Activated effector memory CD4-positive, alpha-beta T cell treated with Interleukin-2 at 50 U/mL for 16 hours (primary cell): ENCODE measurements at regions not wholly inside any gene's neighbourhood (a gene's known extent, or its start where the extent isn't known, plus 50 kb on each side); places are given as distances from the start of the nearest gene placed in this dataset.
"Not testable (repeated sequence)": the region's sequence is repeated elsewhere in the genome, so short reads cannot be mapped to it uniquely, and the experiment has no call there.

Experiments
- DNase-seq: peaks from one replicate; pipeline ENCODE4 v3.0.0-alpha.2; 2020

DNA sequence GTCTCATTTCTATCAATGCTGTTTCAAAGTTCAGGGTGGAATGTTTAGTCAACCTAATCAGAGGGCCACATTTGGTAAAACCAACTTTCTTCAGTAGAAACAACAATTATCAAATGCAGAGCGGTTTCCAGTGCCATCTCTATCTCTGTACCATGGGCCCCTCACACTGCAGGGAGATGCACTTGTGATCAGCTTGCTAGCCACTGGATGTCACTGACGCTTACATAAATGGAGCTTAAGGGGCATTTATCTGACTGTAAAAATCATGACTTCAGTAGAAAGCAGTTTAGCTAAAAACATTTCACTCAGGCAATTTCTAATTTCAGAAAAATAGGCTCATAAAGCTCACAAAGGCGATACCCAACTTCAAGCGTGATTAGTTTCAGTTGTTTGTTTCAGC is 678.0 kb downstream of the ZEB2 start:
- no peak for DNase-seq

DNA sequence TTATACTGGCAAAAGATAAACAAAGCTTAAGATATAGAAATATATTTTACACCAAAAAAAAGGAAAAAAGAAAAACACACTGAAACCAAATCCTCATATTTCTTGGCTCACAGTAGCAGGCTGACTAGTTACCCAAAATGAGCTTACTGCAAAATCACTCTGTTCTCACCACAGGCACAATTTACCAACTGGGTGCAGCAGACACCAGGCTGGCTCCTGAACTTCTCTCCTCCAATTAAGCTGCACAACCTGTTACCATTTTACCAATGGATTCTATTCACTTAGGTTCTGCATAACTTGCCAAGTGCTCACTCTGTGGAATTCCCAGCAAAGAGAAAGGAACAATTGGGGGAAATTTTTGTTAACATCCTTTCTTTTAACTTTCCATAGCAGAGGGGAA is 679.3 kb downstream of the ZEB2 start:
- DNase-seq: no peak

DNA sequence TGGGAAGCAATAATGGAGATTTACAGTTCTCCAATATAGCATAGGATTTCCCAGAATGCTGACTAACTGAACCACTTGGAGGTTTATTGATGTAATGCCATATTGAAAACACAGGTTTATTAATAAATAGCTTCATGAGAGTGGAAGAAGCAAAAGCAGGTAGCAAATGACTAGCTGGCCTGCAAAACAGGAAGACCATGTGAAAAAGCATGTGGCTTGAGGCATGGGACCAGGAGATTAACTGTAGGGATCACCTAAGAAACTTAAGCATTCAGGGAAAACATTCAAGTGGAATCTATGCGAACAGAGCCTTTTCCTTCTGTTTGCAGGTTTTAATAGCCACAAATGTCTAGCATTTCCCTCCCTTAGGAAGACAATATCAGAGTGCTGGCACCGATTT is 679.7 kb downstream of the ZEB2 start:
- DNase-seq: no peak

DNA sequence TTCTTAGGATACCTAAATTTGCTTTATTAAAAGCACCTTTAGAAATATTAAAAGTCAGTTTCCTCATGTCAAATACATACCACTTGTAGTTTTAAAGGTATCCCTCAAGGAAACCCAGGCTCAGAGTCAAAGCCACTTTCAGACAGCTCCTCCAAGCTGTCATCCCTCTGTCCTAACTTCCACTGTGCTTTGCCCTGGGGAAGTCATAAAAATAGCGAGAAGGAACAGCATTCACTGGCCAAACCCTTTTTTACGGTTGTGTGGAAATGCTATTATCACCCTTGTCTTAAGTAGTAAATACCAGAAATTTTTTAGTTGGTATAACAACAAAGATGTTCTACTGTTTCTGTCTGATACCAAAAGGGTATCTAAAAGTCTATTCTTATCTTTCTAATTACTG is 680.5 kb downstream of the ZEB2 start:
- no peak for DNase-seq

DNA sequence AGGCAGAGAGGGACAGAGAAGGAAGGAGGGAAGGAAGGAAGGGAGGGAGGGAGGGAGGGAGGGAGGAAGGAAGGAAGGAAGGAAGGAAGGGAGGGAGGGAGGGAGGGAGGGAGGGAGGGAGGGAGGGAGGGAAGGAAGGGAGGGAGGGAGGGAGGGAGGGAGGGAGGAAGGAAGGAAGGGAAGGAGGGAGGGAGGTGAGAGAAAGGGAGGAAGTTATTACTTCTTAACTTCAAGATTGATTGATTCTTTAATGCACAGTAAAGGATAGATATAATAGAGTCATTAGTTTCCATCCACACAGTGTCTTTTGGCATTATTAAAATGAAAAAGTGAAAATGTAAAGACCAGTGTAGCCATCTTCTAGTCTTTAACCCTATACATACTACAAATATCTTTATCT is 682.9 kb downstream of the ZEB2 start:
- not testable (repeated sequence) for DNase-seq

DNA sequence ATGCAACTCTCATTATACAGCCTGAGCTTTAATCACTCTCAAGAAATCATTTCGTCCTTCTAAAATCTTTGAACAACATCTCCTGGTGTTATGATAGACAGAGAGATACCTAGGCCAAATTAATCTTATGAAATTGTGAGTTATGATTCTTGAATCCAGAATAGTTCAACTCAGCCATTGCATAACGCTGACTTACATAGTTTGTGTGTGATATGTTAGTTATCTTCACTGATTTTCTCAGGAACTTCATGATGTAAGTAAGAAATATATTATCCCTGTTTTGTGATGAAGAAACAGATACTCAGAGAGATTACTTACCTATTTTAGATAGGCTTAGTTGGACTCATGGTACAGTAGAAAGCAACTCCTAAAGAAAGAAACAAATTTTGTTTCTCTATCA is 684.4 kb downstream of the ZEB2 start:
- DNase-seq: no peak

DNA sequence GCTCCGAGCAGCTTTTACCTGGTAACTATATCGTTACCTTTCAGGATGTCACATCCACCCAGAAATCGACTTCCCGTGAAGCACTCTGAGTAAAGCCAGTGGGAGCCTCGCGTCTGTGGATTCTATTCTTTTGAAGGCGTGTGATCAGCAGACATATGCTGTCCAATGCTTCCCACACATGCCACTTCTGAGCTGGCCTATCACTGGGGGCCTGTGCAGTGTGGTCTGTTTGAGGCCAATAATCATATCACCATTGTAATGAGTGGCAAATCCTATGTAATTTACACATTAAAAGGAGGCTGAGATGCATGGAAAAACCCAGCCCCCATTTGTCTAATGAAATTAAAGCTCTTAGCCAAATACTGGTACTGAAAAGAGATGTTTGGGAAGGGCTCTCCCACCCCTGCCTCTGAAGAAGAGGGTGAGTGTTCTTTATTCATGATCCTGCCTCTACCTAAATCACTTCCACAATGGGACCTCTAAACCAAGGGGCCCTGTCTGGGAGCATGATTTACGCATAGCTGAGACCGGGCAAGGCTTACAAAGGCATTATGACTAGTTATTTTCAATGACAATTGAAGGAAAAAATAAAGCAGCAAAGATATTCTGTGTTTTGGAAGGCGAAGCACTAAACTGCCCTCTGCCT is 686.8 kb downstream of the ZEB2 start:
- DNase-seq: no peak

DNA sequence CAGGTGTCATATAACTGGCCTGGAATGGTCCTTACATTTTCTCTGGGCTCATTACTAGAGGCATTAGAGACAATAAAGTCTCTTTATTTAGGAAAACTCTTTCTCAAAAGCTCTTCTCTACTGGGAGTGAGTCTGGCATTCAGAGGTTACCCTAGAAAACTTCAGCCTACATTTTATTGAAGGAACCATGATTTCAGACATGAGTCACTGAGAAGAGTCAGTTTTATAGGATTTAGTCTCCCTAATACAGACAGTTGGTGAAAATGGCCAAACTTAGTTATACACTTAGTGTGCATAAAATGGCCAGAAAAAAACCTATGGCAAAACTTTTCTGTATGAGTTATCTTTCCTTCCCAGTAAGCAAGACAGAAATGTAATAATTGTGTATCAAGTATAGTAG is 689.4 kb downstream of the ZEB2 start:
- DNase-seq: no peak

DNA sequence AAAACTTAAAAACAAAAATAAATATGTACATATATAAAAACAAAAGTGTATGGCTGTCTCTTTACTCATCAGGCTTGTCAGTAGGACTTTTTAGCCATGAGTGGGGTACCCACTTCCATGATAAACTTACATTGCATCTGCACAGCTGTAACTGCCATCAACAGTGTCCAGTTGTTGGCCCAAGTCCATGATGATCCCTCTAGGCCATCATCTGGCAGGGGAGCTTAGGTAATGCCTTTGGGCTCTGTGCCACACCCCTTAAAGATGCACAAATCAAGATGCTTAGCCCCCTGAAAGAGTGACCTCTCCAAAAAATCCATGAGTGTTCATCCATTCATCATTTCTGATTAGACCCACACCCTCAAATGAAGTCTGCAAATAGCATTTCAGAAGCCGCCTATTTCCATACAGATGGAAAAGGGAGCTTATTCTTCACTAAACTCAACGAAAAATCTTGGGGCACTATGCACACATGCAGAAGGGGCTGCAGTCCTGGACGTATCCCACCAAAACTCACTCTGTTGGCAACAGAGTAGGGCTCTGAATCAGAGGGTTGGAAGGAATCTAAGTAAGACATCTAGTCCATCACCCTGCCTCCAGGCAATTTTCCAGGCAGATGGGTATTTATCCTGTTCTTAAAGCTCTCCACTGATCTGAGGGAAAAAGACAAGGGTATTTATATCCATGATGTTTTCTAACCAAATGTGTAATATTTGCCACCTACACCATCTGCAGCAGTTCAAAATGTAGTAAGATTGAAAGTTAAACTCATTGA is 691.0 kb downstream of the ZEB2 start:
- DNase-seq: no peak

DNA sequence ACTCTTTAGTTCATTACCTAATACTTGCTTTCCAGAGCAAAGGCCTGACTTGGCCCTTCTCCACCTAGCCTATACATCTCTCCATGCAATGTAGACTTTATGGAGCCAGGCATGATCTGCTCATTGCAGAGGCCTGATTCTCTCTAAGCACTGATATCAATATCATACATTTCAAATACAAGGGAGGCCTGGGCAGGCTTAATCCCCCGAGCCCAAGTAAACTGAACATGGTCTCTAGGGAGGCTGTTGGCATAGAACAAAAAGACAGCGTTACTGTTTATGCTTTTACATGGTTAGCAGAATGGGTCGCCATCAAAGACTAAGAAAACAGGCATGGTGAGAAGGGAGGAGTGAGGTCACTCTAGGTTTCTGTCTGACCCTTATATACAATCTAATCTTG is 695.1 kb downstream of the ZEB2 start:
- DNase-seq: no peak

DNA sequence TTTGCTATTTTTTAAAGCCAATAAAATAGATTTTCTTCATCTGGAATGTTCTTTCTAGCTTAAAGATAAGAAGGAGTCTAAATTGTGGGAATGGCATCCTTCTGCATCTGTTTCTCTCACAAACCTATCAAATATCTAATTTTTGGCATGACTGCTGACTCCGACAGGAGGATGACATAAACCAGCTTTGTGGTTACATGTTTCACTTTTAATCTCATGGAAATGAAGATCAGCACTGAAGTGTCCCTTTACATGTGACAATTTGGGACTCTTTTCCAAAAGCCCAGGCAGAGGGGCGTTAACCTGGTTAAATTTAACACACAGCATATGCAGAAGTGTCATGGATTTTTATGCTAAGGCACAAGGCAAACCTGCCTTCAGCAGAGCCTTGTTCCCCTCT is 694.7 kb downstream of the ARHGAP15 start:
- DNase-seq: no peak

DNA sequence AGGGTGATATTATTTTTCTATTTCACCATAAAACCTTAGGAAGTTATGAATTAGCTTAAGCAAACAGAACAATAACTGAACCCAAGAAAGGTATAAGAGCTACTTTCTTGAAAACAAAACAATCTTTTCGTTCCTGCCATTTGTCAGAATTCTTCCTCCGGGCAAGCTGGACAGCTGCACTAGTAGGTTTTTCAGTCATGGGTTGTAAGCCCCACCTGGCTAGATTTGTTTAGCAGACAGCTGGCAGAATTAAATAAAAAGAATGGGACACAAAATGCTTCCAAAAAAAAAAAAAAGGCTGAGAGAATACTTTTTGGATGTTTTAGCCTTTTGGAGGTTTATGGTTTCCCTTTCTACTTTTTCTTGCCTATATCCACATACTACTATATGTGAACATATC is 694.1 kb downstream of the ARHGAP15 start:
- no peak for DNase-seq

DNA sequence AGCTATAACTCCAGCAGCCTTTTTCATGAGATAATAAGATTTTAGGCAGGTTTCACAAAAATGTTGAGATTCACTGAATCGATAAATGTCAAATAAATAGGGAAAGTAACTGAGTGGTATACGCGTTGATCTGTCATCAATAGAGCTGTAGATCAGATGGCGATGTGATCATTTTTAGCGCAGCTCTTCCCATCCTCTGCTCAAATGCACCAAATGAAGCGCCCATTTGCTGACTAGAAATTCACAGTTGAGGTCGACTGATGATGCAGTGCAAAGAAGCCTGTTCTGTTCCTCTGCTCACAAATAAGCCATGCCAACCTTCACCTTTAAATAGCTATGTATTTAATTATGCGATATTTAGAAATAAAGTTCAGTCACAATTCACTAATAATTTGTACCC is 693.5 kb downstream of the ARHGAP15 start:
- DNase-seq: no peak

DNA sequence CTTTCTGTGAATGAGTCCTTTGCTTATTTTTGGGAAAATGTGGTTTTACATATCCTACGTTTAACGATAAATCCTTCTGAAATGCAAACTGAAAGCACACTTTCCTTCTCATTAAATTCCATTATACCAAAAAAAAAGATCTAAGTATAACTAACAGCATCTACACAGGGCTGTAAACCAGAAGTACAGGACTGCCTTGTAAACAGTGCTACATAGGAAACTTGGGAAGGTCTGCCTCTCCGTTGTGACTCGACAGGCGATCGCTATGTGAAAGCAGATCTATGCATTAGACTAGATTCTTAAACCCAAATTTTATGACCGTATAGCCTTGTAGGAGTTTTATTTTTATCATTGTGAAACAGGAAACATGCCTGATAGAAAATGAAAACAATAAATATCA is 690.5 kb downstream of the ARHGAP15 start:
- DNase-seq: no peak

DNA sequence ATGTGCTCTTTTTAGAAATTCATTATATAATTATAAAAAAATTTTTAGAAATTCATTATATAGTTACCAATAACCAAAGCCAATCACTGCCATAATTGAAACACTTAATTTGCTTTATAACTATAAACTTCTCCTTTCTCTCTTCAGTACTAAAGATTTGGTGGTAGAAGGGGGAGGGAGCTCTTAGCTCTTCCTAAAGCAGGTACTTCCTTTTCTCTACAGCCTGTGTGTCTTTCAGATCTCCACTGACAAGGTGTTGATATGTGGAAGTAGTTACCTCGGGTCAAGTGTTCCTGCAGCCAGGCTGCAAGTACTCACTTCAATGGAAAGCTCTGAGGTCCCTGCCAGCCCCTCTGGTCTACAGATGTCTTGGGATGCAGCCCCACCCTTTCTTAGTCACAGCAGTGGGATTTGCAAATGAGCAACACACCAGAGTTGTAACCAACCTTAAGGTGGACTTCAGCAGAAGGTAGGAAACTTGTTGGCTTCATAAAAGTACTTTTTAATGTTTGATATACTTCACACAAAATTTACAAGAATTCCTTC is 690.0 kb downstream of the ARHGAP15 start:
- DNase-seq: no peak
